Left lobe of liver (tissue), 2 donors: ENCODE measurements at regions not wholly inside any gene's neighbourhood (a gene's known extent, or its start where the extent isn't known, plus 50 kb on each side); places are given as distances from the start of the nearest gene placed in this dataset.
A peak's percentile ranks its signal among the peaks of the same experiment; 100 is the strongest.

Experiments used
- ATAC-seq: fragments of 200-7000 bp; cut with Tn5 transposase; one replicate; pipeline ENCODE4 v1.9.1; 2020; ENCODE audit warnings: mild to moderate bottlenecking, moderate library complexity
- DNase-seq: peaks from one replicate; pipeline ENCODE4 v3.0.0-alpha.2; 2020; ENCODE audit warnings: low spot score
- donor health status: DM: no; HTN: no; CAD: no; lungs with moderate emphysema.
- donor health status: DM: no; HTN: yes; CAD: no.

- no peak for DNase-seq
These were observed 119.1 kb upstream of the DTNBP1 start for GRCh38 chr6:15781890-15782289.

GRCh38 chr6:15781333-15781732, 118.5 kb upstream of the DTNBP1 start:
- DNase-seq, result no peak
- ATAC-seq, result peak; percentile 71

More at GRCh38 chr6:15781890-15782289, 119.1 kb upstream of the DTNBP1 start:
- ATAC-seq, result no peak

GRCh38 chr6:15780437-15780836, 117.6 kb upstream of the DTNBP1 start:
- DNase-seq (no peak), ATAC-seq (no peak)

GRCh38 chr6:15779726-15780125, 116.9 kb upstream of the DTNBP1 start:
- ATAC-seq (no peak), DNase-seq (no peak)

GRCh38 chr6:15776458-15776980, 113.7 kb upstream of the DTNBP1 start:
- ATAC-seq (no peak), DNase-seq (no peak)

GRCh38 chr6:15775741-15776140, 112.9 kb upstream of the DTNBP1 start:
- DNase-seq (no peak), ATAC-seq (no peak)

- no peak for ATAC-seq
- no peak for DNase-seq
These were observed 112.3 kb upstream of the DTNBP1 start for GRCh38 chr6:15775076-15775634.

- ATAC-seq (no peak), DNase-seq (no peak)
These were observed 111.1 kb upstream of the DTNBP1 start for GRCh38 chr6:15773806-15774410.

GRCh38 chr6:15770347-15771143, 107.7 kb upstream of the DTNBP1 start:
- DNase-seq (no peak), ATAC-seq (no peak)

- DNase-seq, result no peak
These were observed 106.7 kb upstream of the DTNBP1 start for GRCh38 chr6:15769511-15770018.

GRCh38 chr6:15768999-15769398, 106.2 kb upstream of the DTNBP1 start:
- DNase-seq (no peak), ATAC-seq (no peak)

More at GRCh38 chr6:15769511-15770018, 106.7 kb upstream of the DTNBP1 start:
- no peak for ATAC-seq

GRCh38 chr6:15763837-15764236, 101.0 kb upstream of the DTNBP1 start:
- DNase-seq, result peak; percentile 82
- ATAC-seq, result peak; percentile 87

GRCh38 chr6:15763364-15763763, 100.5 kb upstream of the DTNBP1 start:
- no peak for ATAC-seq
- no peak for DNase-seq

GRCh38 chr6:15761045-15761502, 98.2 kb upstream of the DTNBP1 start:
- ATAC-seq, result peak; percentile 77
- DNase-seq, result no peak

GRCh38 chr6:15758631-15759215, 95.9 kb upstream of the DTNBP1 start:
- ATAC-seq (no peak), DNase-seq (no peak)

GRCh38 chr6:15755526-15755925, 92.7 kb upstream of the DTNBP1 start:
- ATAC-seq (peak; percentile 56), DNase-seq (no peak)

- no peak for DNase-seq
- ATAC-seq, result no peak
These were observed 91.9 kb upstream of the DTNBP1 start for GRCh38 chr6:15754706-15755079.

- ATAC-seq, result no peak
These were observed 91.3 kb upstream of the DTNBP1 start for GRCh38 chr6:15754035-15754705.

GRCh38 chr6:15752820-15753219, 90.0 kb upstream of the DTNBP1 start:
- DNase-seq (no peak), ATAC-seq (peak; percentile 39)

More at GRCh38 chr6:15754035-15754705, 91.3 kb upstream of the DTNBP1 start:
- no peak for DNase-seq

- no peak for ATAC-seq
- DNase-seq, result no peak
These were observed 89.0 kb upstream of the DTNBP1 start for GRCh38 chr6:15751721-15752350.
